ENCODE measurements at regions not wholly inside any gene's neighbourhood (a gene's known extent, or its start where the extent isn't known, plus 50 kb on each side); places are given as distances from the start of the nearest gene placed in this dataset.

GRCh38 chr13:58687148-58687547, 1055.6 kb downstream of the PCDH17 start:
- TF ChIP-seq CREB5 (CRISPR knock-in tag; IDR thresholded peaks at IDR 0.05; ENCODE audit: low read depth) (no peak), PPARA (CRISPR knock-in tag; IDR thresholded peaks at IDR 0.05; ENCODE audit: borderline replicate concordance) (no peak), ZNF8 (CRISPR knock-in tag; IDR thresholded peaks at IDR 0.05) (no peak)

All from SK-N-SH treated with all-trans-retinoic acid at 6 μM for 48 hours (cell line).